ENCODE measurements at regions not wholly inside any gene's neighbourhood (a gene's known extent, or its start where the extent isn't known, plus 50 kb on each side); places are given as distances from the start of the nearest gene placed in this dataset.
A peak's percentile ranks its signal among the peaks of the same experiment; 100 is the strongest.

DNA sequence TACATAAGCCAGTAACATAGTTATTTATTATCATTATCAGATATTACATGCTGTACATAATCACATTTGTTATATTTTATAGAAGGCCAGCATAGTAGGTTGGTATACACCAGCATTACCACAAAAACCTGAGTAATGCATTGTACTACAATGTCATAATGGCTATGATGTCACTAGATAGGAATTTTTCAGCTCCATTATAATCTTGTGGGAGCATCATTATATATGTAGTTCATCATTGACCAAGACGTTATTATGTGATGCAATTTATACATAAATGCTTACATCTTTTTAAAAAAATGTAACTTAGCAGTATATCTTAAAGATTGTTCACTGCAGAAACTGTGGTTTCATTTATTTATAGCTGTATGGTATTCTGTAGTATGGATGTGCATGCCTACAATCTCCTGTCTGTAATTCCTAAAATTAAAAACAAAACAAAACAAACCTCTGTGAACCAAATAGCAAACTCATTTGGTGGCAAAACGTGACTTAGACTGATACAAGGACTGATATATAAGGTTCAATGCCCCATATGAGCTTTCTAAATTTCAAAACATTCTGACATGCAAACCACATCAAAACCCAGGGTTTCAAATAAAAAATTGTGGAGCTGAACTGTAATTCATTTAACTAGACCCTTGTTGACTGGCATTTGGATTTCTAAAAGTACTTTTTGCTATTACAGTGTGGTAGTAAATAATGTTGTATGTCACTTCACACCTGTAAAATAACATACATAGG, 250.9 kb downstream of the DLEU7 start:
- H3K4me3 Mint-ChIP-seq, result no peak overlapping the region
- TF ChIP-seq, protein P1, sequence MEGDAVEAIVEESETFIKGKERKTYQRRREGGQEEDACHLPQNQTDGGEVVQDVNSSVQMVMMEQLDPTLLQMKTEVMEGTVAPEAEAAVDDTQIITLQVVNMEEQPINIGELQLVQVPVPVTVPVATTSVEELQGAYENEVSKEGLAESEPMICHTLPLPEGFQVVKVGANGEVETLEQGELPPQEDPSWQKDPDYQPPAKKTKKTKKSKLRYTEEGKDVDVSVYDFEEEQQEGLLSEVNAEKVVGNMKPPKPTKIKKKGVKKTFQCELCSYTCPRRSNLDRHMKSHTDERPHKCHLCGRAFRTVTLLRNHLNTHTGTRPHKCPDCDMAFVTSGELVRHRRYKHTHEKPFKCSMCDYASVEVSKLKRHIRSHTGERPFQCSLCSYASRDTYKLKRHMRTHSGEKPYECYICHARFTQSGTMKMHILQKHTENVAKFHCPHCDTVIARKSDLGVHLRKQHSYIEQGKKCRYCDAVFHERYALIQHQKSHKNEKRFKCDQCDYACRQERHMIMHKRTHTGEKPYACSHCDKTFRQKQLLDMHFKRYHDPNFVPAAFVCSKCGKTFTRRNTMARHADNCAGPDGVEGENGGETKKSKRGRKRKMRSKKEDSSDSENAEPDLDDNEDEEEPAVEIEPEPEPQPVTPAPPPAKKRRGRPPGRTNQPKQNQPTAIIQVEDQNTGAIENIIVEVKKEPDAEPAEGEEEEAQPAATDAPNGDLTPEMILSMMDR (IDR thresholded peaks at IDR 0.05), result no peak
- ChIA-PET POLR2A (no interaction called here), CTCF (interaction anchor here (1.5 kb wide), 1 partner anchor 596 kb away, joined by 3 read pairs; the partner anchor contains the start of gene TRIM13)
- H3K27me3 Mint-ChIP-seq, result no peaks in the 10 kb centered on the region
- intact Hi-C loops (cut with micrococcal nuclease), result no loop called here
- no peaks in the 10 kb centered on the region for H3K36me3 Mint-ChIP-seq (ENCODE audit: low read depth)
- no peak overlapping the region for H3K27ac Mint-ChIP-seq
- no peaks in the 10 kb centered on the region for H3K9me3 Mint-ChIP-seq
- peaks cover 53% of the 10 kb centered on the region for H3K4me1 Mint-ChIP-seq (ENCODE audit: low read depth)
- ATAC-seq, result no peak
- no peak for DNase-seq

DNA sequence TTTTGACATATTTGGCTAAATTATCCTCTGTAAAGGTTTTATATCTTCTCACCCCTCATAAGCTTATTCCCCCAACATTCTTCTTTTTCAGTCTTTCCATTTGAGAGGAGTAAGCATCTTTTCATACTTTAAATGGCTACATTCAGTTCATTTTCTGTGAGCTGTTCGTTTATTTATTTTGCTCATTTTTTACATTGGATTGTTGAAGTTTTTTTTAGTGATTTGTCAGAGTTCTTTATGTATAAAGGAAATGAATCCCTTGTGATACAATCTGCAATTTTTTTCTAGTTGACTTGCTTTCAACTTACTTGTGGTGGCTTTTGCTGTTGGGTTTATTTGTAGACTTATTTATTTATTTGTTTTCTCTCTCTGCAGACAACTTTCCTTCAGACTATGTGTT, 250.3 kb downstream of the DLEU7 start:
- Mint-ChIP-seq H3K4me1 (ENCODE audit: low read depth) (peaks cover 53% of the 10 kb centered on the region), H3K9me3 (no peaks in the 10 kb centered on the region)

DNA sequence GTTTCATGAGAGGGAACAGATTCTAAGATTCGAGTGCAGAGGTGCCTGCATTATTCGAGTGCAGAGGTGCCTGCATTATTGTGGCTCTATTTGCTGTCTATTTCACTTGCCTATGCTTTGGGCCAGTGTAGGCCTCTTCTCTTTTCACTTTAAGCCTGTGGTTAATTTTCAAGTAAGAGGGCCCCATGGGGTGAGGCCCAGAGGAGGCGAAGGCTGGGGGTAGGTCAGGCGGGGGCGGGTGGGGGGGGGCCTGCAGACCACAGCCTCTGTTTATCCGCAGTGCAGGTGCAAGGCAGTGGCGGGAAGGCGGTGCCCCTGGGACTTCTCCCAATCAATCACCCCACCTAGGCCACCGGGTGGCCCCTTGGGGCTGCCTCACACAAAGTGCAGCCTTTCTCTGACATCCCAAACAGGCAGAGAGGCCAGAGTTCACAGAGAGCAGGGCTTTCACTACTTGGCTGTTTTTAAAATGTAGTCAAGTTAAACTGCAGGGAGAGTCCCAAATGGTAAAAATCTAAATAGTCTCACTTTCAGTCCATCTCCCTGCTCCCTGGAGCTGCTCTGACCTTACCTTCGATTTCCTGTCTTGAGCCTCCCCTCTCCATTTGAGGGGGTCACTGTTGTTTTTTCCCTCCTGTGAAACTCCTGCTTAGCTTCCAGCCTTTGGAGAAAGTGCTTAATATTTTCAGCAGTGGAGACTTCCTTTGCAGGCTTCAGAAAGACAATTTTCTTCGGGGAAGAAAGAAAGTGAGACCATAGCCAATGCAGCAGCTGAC, 249.0 kb downstream of the DLEU7 start:
- intact Hi-C loops (cut with micrococcal nuclease), result no loop called here
- ATAC-seq (peak; percentile 91), DNase-seq (peak; percentile 85)
- peaks cover 43% of the 10 kb centered on the region for H3K4me1 Mint-ChIP-seq (ENCODE audit: low read depth)
- H3K9me3 Mint-ChIP-seq, result no peaks in the 10 kb centered on the region
- peak overlapping the region; percentile 52 for H3K4me3 Mint-ChIP-seq
- peak overlapping the region; percentile 90 for H3K27ac Mint-ChIP-seq
- ChIA-PET CTCF (interaction anchor here (0.7 to 1.0 kb wide), 2 partner anchors 109 to 618 kb away, joined by 3 to 4 read pairs; no protein-coding TSS in a partner anchor), POLR2A (interaction anchor here (0.7 to 1.1 kb wide), 4 partner anchors 9 to 82 kb away, joined by 3 to 4 read pairs (median 3); no protein-coding TSS in a partner anchor)
- TF ChIP-seq, protein P1 (IDR thresholded peaks at IDR 0.05), result no peak
- H3K36me3 Mint-ChIP-seq (ENCODE audit: low read depth), result no peaks in the 10 kb centered on the region
- H3K27me3 Mint-ChIP-seq, result no peaks in the 10 kb centered on the region

More for the DNA sequence above, 250.3 kb downstream of the DLEU7 start:
- Mint-ChIP-seq H3K27me3 (no peaks in the 10 kb centered on the region), H3K27ac (peak overlapping the region; percentile 46), H3K4me3 (no peak overlapping the region), H3K36me3 (ENCODE audit: low read depth) (no peaks in the 10 kb centered on the region)
- POLR2A ChIA-PET, result no interaction called here
- CTCF ChIA-PET, result interaction anchor here (1.5 kb wide), 1 partner anchor 596 kb away, joined by 3 read pairs; the partner anchor contains the start of gene TRIM13
- intact Hi-C loops (cut with micrococcal nuclease), result no loop called here
- DNase-seq (no peak), ATAC-seq (no peak)
- TF ChIP-seq, protein P1 (IDR thresholded peaks at IDR 0.05), result no peak

DNA sequence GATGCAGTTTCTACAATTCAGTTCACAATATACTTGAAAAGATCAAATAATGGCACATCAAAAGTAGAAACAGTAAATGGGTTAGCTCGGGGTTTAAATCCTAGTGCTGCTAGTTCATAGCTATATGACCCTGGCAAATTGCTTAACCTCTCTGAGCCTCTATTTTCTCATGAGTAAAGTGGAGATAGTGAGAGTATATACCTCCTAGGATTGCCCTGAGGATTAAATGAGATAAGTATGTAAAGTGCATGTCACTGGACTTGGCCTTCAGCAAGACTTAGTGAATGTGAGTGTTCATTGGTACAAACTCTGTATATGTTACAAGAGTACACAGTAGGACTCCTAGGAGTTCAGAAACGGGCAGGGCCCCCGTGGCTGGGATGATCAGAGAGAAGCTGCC, 248.3 kb downstream of the DLEU7 start:
- ChIA-PET CTCF (interaction anchor here (0.7 to 1.0 kb wide), 3 partner anchors 17 to 619 kb away, joined by 3 to 4 read pairs (median 3); no protein-coding TSS in a partner anchor), POLR2A (interaction anchor here (0.7 to 1.1 kb wide), 4 partner anchors 8 to 83 kb away, joined by 3 to 4 read pairs (median 3); no protein-coding TSS in a partner anchor)
- DNase-seq, result no peak
- no peaks in the 10 kb centered on the region for H3K27me3 Mint-ChIP-seq
- peak overlapping the region; percentile 90 for H3K27ac Mint-ChIP-seq
- no peaks in the 10 kb centered on the region for H3K36me3 Mint-ChIP-seq (ENCODE audit: low read depth)
- peaks cover 42% of the 10 kb centered on the region for H3K4me1 Mint-ChIP-seq (ENCODE audit: low read depth)
- H3K4me3 Mint-ChIP-seq, result peak overlapping the region; percentile 52
- no peaks in the 10 kb centered on the region for H3K9me3 Mint-ChIP-seq
- TF ChIP-seq, protein P1 (IDR thresholded peaks at IDR 0.05), result no peak
- intact Hi-C loops (cut with micrococcal nuclease), result no loop called here
- ATAC-seq, result no peak
